ENCODE measurements at regions not wholly inside any gene's neighbourhood (a gene's known extent, or its start where the extent isn't known, plus 50 kb on each side); places are given as distances from the start of the nearest gene placed in this dataset.
"Not testable (repeated sequence)": the region's sequence is repeated elsewhere in the genome, so short reads cannot be mapped to it uniquely, and the experiment has no call there.

GRCh38 chr2:188786368-188786841 is 187.8 kb upstream of the COL3A1 start:
- Histone ChIP-seq H3K4me1 (ENCODE audit: control insufficient read depth in 1 of 2, low read depth in 2 of 2) (peaks cover 18 to 55% of the 10 kb centered on the region in 2 donors), H3K27ac (peak overlapping the region; percentile 62 to 84), H3K36me3 (no peaks in the 10 kb centered on the region), H3K27me3 (replicated peaks; ENCODE audit: insufficient read depth) (no peaks in the 10 kb centered on the region), H3K9me3 (no peaks in the 10 kb centered on the region), H3K4me3 (peak overlapping the region; percentile 51)
- ATAC-seq (ENCODE audit: insufficient number of reproducible peaks, low FRiP score, low read depth) (no peak), DNase-seq (ENCODE audit: low spot score) (no peak)
- no peak for TF ChIP-seq CTCF (IDR thresholded peaks at IDR 0.05)

- H3K4me1 ChIP-seq (ENCODE audit: control insufficient read depth in 1 of 2, low read depth in 2 of 2), result peaks cover 18 to 55% of the 10 kb centered on the region in 2 donors
- ATAC-seq (ENCODE audit: insufficient number of reproducible peaks, low FRiP score, low read depth), result peak; percentile 52
- H3K27me3 ChIP-seq (replicated peaks; ENCODE audit: insufficient read depth), result no peaks in the 10 kb centered on the region
- H3K36me3 ChIP-seq, result no peaks in the 10 kb centered on the region
- H3K9me3 ChIP-seq, result no peaks in the 10 kb centered on the region
- TF ChIP-seq CTCF (IDR thresholded peaks at IDR 0.05), result no peak
- H3K4me3 ChIP-seq, result peak overlapping the region; percentile 51
- DNase-seq (ENCODE audit: low spot score), result no peak
- peak overlapping the region; percentile 62 to 84 for H3K27ac ChIP-seq
Observed at GRCh38 chr2:188787021-188787657, 187.0 kb upstream of the COL3A1 start.

DNA sequence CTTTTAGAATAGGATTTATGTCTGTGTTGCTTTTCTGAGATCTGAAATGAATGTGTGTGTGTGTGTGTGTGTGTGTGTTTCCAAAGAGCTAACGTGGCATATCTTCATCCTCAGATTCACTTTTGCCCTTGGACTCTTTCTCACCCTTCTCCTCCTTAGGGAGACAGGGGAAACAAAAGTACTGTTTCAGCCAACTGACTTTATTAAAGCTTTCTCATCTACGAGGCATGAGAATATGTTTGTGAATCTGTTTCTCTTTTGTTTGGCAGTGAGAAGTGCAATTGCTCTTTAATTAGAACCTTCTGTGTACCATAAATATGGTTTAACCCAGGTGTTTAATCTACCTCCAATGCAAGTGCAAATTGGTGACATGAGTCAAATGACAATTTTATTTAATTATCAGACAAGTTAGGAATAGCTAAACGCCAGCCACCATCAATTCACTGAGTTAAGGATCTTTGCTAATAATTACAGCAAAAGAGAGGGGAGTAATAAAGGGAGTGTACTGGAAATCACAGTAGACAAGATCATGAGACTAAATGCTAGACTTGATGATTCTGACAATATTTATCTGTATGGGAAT is 186.4 kb upstream of the COL3A1 start:
- peak overlapping the region; percentile 51 for H3K4me3 ChIP-seq
- peak overlapping the region; percentile 62 to 84 for H3K27ac ChIP-seq
- no peak for TF ChIP-seq CTCF (IDR thresholded peaks at IDR 0.05)
- no peak for DNase-seq (ENCODE audit: low spot score)
- H3K27me3 ChIP-seq (replicated peaks; ENCODE audit: insufficient read depth), result no peaks in the 10 kb centered on the region
- H3K9me3 ChIP-seq, result no peaks in the 10 kb centered on the region
- no peaks in the 10 kb centered on the region for H3K36me3 ChIP-seq
- peaks cover 18 to 55% of the 10 kb centered on the region in 2 donors for H3K4me1 ChIP-seq (ENCODE audit: control insufficient read depth in 1 of 2, low read depth in 2 of 2)
- no peak for ATAC-seq (ENCODE audit: insufficient number of reproducible peaks, low FRiP score, low read depth)

DNA sequence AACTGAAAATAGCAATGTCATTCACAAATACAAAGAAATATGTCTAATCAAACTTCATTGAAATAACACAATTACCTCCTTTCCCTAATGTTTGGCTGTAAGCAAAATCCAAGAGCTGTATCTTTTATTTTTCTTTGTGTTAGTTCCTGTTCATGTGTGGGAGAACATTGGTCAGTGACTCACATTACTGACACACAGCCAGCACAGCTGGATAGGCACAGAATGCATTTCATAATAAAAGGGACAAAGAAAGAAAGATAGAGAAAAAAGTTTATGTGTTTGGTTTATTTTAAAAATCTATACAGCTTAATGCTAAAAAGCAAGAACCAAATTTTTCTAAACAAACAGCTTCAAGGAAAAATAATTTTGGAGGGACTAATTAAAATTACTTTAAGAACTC is 185.6 kb upstream of the COL3A1 start:
- no peaks in the 10 kb centered on the region for H3K9me3 ChIP-seq
- H3K4me3 ChIP-seq, result peak overlapping the region; percentile 4
- H3K27ac ChIP-seq, result peak overlapping the region; percentile 62 to 84
- H3K4me1 ChIP-seq (ENCODE audit: control insufficient read depth in 1 of 2, low read depth in 2 of 2), result peaks cover 18 to 53% of the 10 kb centered on the region in 2 donors
- DNase-seq (ENCODE audit: low spot score), result peak; percentile 71
- no peak for TF ChIP-seq CTCF (IDR thresholded peaks at IDR 0.05)
- H3K27me3 ChIP-seq (replicated peaks; ENCODE audit: insufficient read depth), result no peaks in the 10 kb centered on the region
- no peak for ATAC-seq (ENCODE audit: insufficient number of reproducible peaks, low FRiP score, low read depth)
- H3K36me3 ChIP-seq, result no peaks in the 10 kb centered on the region

DNA sequence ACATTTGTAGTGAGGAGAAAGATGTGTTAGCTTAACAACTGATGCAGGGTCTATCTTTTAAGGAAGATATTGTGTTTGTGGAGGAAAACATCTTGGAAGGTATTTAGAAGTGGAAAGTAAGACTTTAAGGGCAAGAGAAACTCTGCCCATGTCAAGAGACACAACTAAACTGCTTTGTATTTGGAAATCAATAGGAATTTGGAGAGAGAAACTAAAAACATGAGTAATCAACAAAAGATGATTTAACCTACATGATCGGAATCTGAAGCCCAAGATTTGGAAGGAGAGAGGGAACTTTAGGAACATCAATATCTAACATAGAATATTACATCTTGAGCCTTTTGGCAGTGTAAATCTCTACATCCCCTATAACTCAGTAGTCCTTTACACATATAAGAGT is 184.2 kb upstream of the COL3A1 start:
- no peak for DNase-seq (ENCODE audit: low spot score)
- no peak overlapping the region for H3K27ac ChIP-seq
- TF ChIP-seq CTCF (IDR thresholded peaks at IDR 0.05), result no peak
- no peaks in the 10 kb centered on the region for H3K9me3 ChIP-seq
- H3K27me3 ChIP-seq (replicated peaks; ENCODE audit: insufficient read depth), result no peaks in the 10 kb centered on the region
- no peak overlapping the region for H3K4me3 ChIP-seq
- no peak for ATAC-seq (ENCODE audit: insufficient number of reproducible peaks, low FRiP score, low read depth)
- peaks cover 16 to 40% of the 10 kb centered on the region in 2 donors for H3K4me1 ChIP-seq (ENCODE audit: control insufficient read depth in 1 of 2, low read depth in 2 of 2)
- no peaks in the 10 kb centered on the region for H3K36me3 ChIP-seq

DNA sequence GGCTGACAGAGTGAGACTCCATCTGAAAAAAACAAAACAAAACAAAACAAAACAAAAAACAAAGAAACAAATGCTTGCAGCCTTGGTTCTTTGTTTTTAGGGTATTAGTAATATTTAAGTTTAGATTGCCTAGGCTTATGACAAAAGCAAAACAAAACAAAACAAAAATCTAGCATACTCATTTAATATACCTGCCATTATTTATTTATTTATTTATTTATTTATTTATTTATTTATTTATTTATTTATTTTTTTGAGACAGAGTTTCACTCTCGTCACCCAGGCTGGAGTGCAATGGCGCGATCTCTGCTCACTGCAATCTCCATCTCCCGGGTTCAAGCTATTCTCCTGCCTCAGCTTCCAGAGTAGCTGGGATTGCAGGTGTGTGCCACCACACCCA is 179.7 kb upstream of the COL3A1 start:
- H3K4me3 ChIP-seq; H3K36me3 ChIP-seq; H3K27ac ChIP-seq; H3K9me3 ChIP-seq; ATAC-seq (ENCODE audit: insufficient number of reproducible peaks, low FRiP score, low read depth); DNase-seq (ENCODE audit: low spot score); H3K4me1 ChIP-seq (ENCODE audit: control insufficient read depth in 1 of 2, low read depth in 2 of 2); H3K27me3 ChIP-seq (replicated peaks; ENCODE audit: insufficient read depth): not testable (repeated sequence)
